ENCODE measurements at regions not wholly inside any gene's neighbourhood (a gene's known extent, or its start where the extent isn't known, plus 50 kb on each side); places are given as distances from the start of the nearest gene placed in this dataset.
A peak's percentile ranks its signal among the peaks of the same experiment; 100 is the strongest.

GRCh38 chr2:120828066-120828465 is 92.4 kb downstream of the GLI2 start:
- Histone ChIP-seq H3K4me1 (ENCODE audit: insufficient read depth, low read length) (peaks cover 21% of the 10 kb centered on the region), H3K27me3 (ENCODE audit: insufficient read depth, low read length) (no peaks in the 10 kb centered on the region), H2AFZ (ENCODE audit: low read length) (no peak overlapping the region), H3K79me2 (ENCODE audit: insufficient read depth, low read length) (peaks cover 69% of the 10 kb centered on the region), H4K20me1 (ENCODE audit: insufficient read depth, low read length) (peaks cover 58% of the 10 kb centered on the region), H3K36me3 (ENCODE audit: insufficient read depth, low read length) (no peaks in the 10 kb centered on the region), H3K4me2 (ENCODE audit: insufficient read depth, low read length) (peak overlapping the region; percentile 42), H3K4me3 (ENCODE audit: insufficient read depth, low read length) (no peak overlapping the region), H3K27ac (ENCODE audit: low read depth, low read length) (no peak overlapping the region), H3K9me3 (ENCODE audit: low read depth, low read length) (no peaks in the 10 kb centered on the region)
- no peak for DNase-seq (ENCODE audit: insufficient read length, low spot score, missing footprints)
- no peak for TF ChIP-seq CTCF (IDR thresholded peaks at IDR 0.05; ENCODE audit: extremely low read depth, low read depth, low read length)

GRCh38 chr2:120828829-120829632 is 93.4 kb downstream of the GLI2 start:
- H4K20me1 ChIP-seq (ENCODE audit: insufficient read depth, low read length) = peaks cover 54% of the 10 kb centered on the region
- peaks cover 72% of the 10 kb centered on the region for H3K79me2 ChIP-seq (ENCODE audit: insufficient read depth, low read length)
- peak; percentile 37 for DNase-seq (ENCODE audit: insufficient read length, low spot score, missing footprints)

GRCh38 chr2:120829633-120830025 is 94.0 kb downstream of the GLI2 start:
- Histone ChIP-seq H3K4me1 (ENCODE audit: insufficient read depth, low read length) (peaks cover 21% of the 10 kb centered on the region), H4K20me1 (ENCODE audit: insufficient read depth, low read length) (peaks cover 53% of the 10 kb centered on the region), H3K4me2 (ENCODE audit: insufficient read depth, low read length) (no peak overlapping the region), H3K79me2 (ENCODE audit: insufficient read depth, low read length) (peaks cover 72% of the 10 kb centered on the region), H3K9me3 (ENCODE audit: low read depth, low read length) (no peaks in the 10 kb centered on the region), H3K36me3 (ENCODE audit: insufficient read depth, low read length) (no peaks in the 10 kb centered on the region), H3K4me3 (ENCODE audit: insufficient read depth, low read length) (no peak overlapping the region), H2AFZ (ENCODE audit: low read length) (no peak overlapping the region), H3K27me3 (ENCODE audit: insufficient read depth, low read length) (no peaks in the 10 kb centered on the region), H3K27ac (ENCODE audit: low read depth, low read length) (no peak overlapping the region)
- no peak for DNase-seq (ENCODE audit: insufficient read length, low spot score, missing footprints)
- no peak for TF ChIP-seq CTCF (IDR thresholded peaks at IDR 0.05; ENCODE audit: extremely low read depth, low read depth, low read length)

More at GRCh38 chr2:120828829-120829632, 93.4 kb downstream of the GLI2 start:
- Histone ChIP-seq H3K4me2 (ENCODE audit: insufficient read depth, low read length) (peak overlapping the region; percentile 42), H3K4me1 (ENCODE audit: insufficient read depth, low read length) (peaks cover 21% of the 10 kb centered on the region), H3K27me3 (ENCODE audit: insufficient read depth, low read length) (no peaks in the 10 kb centered on the region), H2AFZ (ENCODE audit: low read length) (no peak overlapping the region), H3K36me3 (ENCODE audit: insufficient read depth, low read length) (no peaks in the 10 kb centered on the region), H3K9me3 (ENCODE audit: low read depth, low read length) (no peaks in the 10 kb centered on the region), H3K4me3 (ENCODE audit: insufficient read depth, low read length) (no peak overlapping the region), H3K27ac (ENCODE audit: low read depth, low read length) (no peak overlapping the region)
- TF ChIP-seq CTCF (IDR thresholded peaks at IDR 0.05; ENCODE audit: extremely low read depth, low read depth, low read length) = no peak

- DNase-seq (ENCODE audit: insufficient read length, low spot score, missing footprints) = no peak
- Histone ChIP-seq H3K36me3 (ENCODE audit: insufficient read depth, low read length) (no peaks in the 10 kb centered on the region), H2AFZ (ENCODE audit: low read length) (no peak overlapping the region), H3K4me2 (ENCODE audit: insufficient read depth, low read length) (no peak overlapping the region), H3K4me3 (ENCODE audit: insufficient read depth, low read length) (no peak overlapping the region), H3K27ac (ENCODE audit: low read depth, low read length) (no peak overlapping the region), H3K27me3 (ENCODE audit: insufficient read depth, low read length) (no peaks in the 10 kb centered on the region), H3K4me1 (ENCODE audit: insufficient read depth, low read length) (peaks cover 20% of the 10 kb centered on the region), H4K20me1 (ENCODE audit: insufficient read depth, low read length) (peaks cover 50% of the 10 kb centered on the region), H3K9me3 (ENCODE audit: low read depth, low read length) (no peaks in the 10 kb centered on the region), H3K79me2 (ENCODE audit: insufficient read depth, low read length) (peaks cover 74% of the 10 kb centered on the region)
- no peak for TF ChIP-seq CTCF (IDR thresholded peaks at IDR 0.05; ENCODE audit: extremely low read depth, low read depth, low read length)
Measured at GRCh38 chr2:120830096-120830830, 94.6 kb downstream of the GLI2 start.

Measured in osteoblast (primary cell).